IPS DF 4.7 (cell line): ENCODE measurements at regions not wholly inside any gene's neighbourhood (a gene's known extent, or its start where the extent isn't known, plus 50 kb on each side); places are given as distances from the start of the nearest gene placed in this dataset.

ENCODE experiments used
- DNase-seq: peaks from one replicate; pipeline ENCODE4 v3.0.0-alpha.2; 2013; ENCODE audit warnings: low spot score; ENCODE audit errors: extremely low read depth

DNA sequence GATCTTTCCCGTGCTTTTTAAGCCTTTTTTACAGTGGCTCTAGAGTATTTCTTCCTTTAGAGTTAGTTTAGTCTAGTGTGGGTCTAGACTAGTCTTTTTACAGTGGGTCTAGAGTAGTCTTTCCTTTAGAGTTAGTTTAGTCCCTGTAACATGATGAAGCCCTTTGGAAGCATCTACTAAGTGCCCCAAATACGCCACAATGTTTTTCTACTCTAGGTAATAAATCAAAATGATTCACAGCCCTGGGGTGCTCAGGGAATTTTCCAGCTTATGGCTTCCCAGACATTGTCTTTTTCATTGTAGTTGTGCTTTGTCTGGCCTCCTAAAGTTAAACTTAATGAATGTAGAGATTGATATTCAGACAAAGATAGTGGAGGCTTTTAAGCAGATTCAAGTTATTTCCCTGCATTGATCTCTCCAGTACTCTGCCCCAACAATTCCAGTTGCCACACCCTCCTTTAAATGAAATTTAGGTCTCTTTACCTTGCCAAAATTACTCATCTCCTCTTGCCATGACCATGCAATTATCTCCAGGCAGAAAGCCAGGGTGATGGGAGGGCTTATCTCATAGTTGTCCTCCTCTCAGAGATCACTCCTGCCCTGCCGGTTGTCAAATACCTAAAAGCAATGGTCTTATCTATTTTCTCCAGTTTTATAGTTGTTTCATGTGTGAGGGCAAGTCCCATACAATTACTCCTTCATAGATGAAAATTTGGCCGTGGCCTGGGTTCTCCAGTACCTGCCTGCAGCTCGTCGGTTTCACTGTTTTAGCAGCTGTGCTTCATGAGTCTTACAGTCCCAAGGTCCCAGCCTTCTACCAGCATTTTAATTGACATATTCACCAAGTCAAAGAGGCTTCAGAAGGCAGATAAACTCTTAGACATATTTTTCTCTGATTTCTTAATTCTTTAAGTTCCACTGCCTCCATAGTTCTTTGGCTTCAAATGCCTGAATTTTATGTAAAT is 794.0 kb upstream of the COX7C start:
- DNase-seq = no peak

DNA sequence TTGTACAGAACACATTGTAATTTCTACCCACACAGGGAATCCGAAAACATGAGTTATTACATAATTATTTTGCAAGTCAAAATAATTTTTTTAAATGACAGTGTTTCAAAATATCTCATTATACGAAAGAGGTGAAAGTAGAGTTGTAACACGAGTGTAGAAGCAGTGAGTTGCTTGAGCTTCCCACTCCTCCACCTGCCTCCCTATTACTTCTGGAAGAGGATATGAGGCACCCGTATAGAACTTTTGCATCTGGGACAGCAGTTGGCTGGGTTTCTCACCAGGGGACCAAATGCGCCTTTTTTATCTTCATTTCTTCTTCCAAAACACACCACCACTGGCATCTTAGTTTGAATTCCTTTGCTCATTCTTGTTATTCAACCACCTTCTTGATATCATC is 779.0 kb upstream of the COX7C start:
- no peak for DNase-seq

DNA sequence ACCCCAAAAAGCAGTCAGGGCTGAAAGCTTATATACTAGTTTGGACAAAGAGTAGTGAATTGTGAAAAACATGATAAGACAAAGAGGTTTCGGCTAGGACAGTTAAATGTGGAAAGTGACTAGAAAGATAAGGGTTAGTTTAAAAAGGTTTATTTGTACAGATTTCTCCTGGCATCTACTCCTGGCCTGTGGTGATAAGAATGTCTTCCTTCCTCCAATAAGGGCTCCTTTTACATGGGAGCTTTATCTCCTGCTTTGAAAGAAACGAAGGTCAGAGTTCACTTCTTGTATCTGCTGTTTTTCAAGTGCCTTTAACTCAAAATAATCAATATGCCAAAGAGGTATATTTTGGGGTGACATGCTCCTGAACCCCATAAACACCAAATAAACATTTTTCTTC is 776.1 kb upstream of the COX7C start:
- no peak for DNase-seq

DNA sequence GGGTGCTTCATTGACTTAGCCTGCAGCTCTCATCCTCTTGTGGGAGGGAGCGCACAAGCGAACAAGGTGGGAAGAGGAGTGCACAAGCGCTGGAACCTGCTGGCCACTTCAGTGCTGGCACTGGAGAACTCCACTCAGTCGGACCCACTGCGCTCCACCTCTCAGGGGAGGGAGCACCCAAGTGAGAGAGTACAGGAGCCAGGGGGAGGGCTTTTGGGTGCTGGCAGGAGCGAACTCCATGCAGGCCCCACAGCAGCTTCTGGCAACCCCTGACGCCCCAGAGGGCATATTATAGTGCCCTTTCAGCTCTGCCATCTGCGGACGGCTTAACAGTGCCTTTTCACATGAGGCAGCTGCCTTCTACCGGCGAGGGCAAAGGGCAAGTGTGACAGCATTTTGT is 774.2 kb upstream of the COX7C start:
- no peak for DNase-seq

DNA sequence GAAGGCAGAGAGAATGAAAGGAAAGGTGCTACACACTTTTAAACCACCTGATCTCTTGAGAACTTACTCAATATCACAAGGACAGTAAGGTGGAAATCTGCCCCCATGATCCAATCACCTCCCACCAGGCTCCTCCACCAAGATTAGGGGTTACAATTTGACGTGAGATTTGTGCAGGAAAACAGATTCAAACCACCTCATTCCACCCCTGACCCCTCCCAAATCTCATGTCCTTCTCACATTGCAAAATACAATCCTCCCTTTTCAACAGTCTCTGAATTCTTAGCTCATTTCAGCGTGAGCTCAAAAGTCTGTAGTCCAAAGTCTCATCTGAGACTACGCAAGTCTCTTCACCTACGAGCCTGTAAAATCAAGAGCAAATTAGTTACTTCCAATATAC is 768.3 kb upstream of the COX7C start:
- no peak for DNase-seq

DNA sequence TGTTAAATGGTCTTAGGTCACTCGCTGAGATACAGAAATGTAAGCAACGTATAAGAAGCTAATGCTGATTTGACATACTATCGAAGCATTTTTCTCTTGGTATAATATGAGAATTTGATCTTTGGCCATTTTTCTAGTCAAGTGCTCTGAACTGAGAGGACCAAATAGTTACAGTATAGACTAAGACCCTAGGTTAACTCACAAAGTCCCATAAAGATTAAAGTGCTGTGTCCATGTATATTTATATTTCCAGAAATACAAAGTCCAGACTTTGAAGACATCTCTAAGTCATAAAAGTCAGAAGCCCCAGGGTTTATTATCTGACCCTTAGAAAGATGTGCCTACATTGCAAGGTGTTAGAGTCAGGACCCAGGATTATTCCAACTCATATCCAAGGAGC is 752.4 kb upstream of the COX7C start:
- no peak for DNase-seq

DNA sequence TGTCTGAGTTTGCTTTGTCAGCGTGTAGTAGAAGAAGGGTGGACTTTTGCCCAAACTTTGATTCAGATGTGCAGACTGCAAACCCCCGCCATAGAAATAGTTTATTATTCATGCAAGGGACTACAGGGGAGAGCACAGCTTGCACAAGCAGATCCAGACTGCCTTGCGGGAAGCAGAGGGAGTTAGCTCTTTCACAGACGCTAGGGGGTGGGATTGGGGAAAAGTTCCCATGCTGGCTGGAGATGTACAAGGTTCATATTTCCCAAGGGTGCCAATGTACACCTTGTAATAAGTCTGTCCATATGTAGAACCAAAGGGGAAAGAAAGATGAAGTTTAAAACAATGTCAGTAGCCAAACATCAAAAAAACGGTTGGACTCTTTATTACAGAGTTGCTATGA is 749.7 kb upstream of the COX7C start:
- no peak for DNase-seq

DNA sequence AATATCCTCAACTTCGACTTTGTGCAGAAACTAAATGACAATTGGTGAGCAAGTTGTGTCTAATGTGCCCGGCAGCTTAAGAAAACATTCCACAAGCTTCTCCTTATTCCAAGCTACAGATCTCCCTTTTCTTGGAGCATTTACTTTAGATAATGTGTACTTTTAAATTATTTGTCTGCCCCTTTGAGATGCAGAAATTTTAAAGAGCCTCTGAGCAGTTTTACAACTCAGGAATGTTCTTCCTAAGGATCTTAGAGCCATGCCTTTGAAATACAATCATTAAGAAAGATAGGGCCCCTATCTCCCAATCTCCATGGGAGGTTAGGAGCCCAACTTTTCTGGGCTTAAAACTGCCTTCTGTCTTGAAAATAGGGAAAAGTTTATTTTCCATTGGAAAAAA is 723.7 kb upstream of the COX7C start:
- DNase-seq = no peak

DNA sequence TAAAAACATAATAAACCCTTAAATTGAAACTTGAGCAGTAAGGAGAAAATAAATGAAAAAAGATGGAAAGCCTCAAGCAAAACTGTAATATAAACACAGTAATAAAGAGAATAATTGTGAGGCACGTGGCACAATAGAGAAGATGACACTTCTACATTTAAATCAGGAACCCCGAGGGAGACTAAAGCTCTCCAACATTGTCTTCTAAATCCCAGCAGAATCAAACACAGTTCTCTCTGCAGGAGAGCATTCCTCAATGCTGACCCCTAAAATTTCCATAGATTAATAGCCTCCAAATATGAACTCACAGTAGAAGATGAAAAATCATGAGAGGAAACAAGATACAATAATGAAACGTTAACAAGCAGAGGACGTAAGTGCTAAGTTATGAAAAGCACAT is 721.2 kb upstream of the COX7C start:
- no peak for DNase-seq

DNA sequence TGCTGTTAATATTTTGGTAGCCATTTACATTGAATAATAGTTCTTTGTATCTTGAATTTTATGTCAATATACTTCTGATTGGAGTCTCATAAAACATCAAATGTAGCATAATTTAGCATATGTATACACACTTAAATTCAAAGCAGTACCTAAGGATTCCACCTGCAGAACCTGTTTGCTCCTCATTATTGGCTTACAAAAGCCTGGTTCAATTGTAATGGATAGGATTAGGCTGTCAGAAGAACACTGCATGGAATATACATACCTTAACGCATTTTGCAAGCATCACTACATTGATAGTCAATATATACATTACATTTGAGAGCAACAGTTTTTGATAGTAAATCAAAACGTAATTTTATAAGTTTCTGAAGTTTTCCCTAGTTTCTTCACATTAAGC is 711.3 kb upstream of the COX7C start:
- DNase-seq = no peak

DNA sequence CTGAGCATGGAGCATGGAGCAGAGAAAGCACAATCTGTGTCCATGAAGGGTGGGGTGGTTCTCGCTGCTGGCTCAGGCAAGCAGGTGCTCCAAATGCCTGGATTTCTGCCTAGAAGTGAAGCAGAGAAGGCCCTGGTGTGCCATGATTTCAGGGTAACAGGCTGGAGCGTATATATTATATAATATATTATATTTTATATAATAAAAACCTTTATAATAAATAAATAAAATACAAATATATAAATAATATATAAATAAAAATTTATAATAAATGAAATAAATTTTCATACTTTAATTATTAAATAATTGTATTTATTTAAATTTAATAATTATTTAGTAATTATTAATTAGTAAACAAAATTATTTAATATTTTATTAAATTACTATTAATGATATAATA is 707.4 kb upstream of the COX7C start:
- no peak for DNase-seq

DNA sequence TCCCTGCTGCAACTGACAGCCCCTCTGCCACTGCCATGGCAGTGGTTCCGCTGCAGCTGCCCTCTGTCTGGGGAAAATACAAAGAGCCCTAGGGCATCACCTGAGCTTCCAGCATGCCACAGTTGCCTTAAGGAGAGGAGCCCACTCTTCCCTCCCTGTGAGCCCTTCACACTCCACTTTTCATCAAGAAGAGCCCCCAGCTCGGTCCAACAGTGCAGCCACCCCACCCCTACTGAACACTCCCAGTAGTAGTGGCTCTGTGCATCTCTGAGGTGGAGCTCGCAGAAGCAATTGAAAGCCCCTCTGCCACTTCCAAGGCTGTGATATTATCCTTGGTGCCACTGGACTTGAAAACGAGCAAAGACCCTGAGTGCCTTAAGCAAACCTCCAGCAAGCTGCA is 696.8 kb upstream of the COX7C start:
- no peak for DNase-seq

DNA sequence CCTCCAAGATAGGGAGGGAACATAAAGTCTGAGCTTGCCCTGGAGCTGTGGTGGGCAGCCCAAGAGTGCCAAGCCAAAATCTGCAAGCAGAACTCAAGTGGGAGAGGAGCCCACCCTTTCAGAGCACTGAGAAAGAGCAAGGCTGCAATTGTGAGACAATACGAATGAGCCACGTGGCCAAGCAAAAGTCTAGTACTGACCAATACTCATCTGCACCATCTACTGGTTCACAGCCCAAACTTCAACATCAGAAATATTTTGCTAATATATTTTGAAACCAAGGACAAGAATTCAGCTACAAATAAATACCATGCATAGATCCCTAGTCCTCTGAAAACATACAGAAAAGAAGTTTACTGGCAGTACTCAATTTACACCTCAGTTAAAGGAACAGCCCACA is 696.2 kb upstream of the COX7C start:
- DNase-seq = no peak

DNA sequence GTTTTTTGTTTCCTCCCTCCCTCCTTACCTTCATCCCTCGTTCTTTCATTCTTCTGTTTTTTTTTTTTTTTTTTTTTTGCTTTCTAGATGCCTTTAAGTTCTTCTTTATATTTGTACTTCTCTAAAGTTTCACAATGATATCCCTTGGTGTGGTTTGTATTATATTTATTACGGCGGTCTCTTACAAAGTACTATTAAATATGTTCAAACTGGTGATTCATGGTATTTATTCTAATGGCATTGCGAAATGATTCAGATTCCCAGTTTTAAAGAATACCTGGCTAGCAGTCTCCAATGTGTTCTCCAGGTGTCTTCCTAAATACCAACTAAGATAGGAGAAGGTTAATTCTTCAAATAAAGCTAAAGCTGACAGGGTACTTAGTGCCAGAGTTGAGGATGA is 690.1 kb upstream of the COX7C start:
- no peak for DNase-seq

DNA sequence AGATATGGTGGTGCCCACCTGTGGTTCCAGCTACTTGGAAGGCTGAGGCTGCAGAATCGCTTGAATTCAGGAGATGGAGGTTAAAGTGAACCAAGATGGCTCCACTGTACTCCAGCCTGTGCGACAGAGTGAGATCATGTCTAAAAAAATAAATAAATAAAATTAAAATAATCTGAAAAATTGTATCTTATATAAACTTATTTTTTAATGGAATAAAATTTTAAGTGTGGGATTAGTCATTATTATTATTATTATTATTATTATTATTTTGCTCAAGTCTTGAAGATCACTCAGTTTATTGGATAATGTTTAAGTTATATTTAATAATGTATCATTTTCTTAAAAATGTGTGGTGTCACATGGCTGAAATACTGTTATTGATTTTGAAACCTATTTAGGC is 688.0 kb upstream of the COX7C start:
- DNase-seq = no peak

DNA sequence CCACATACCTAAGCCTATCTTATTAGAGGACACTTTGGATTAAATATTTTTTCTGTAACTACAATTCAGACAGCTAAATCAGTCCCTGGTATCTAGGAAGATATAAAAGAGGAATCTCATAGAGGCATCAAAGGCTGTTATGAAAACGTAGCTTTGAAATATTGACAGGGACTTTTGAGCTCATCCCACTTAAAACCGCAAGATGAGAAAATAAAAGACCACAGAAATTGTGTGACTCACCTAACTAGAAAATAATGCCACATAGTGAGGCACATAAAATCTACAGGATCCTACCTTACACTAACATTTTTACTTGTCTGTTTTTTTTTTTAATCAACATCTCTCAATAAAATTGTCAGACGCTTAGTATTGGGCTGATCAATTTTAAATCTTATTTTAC is 686.5 kb upstream of the COX7C start:
- DNase-seq = no peak

DNA sequence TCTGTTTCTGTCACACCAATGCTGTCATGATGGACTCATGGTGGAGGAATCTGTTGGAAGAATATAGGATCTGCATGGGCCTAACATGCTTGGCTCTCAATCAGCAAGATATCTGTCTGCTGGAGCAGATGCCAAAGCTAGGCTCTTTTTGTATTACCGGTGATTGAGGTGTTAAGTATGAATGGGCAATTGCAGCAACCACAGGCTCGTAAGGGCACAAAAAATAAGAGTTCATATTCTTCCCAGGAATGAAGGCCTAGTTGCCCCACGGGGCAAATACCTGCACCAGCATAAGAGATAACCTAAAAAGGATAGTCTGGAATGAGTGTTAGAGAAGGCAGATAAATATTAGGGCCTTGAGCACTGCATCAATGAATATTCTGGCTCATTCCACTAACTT is 679.5 kb upstream of the COX7C start:
- no peak for DNase-seq

DNA sequence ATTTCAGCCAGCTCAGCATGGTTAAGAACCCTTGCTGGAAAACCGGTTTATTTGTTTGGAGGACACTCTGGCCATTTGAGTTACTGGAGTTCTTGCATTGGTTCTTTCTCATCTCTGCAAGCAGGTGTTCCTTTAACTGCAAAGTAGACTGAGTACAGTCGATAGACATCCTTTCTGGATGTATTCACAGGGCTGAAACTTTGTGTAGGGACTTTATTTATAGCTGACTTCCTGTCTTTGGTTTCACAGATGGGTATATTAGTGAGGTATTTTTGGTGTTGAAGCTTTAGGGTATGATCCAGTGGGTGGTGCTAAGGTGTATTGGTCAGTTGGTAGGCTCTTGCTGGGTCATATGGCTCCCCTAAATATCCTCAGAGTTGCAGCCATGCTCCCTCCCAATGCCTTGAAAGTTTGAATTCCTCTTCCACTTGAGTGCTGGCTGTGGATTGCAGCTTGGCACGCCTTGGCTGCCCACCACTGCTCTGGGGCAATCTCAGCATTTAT is 666.0 kb upstream of the COX7C start:
- DNase-seq = no peak

DNA sequence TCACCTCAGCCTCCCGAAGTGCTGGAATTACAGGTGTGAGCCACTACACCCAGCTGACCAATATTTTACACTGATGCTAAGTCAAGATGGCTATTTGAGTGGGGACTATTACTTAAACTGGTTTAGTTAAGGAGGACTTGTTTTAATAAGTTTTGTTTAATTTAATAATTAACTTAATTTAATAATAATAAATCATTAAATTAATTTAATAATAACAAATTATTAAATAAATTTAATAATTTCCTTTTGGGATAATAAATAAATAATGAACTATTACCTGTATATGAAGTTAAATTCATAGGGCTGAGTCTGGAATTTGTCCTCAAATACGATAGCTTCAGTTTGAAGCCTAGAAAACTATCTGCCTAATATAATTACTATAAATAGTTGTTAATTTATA is 665.1 kb upstream of the COX7C start:
- no peak for DNase-seq

DNA sequence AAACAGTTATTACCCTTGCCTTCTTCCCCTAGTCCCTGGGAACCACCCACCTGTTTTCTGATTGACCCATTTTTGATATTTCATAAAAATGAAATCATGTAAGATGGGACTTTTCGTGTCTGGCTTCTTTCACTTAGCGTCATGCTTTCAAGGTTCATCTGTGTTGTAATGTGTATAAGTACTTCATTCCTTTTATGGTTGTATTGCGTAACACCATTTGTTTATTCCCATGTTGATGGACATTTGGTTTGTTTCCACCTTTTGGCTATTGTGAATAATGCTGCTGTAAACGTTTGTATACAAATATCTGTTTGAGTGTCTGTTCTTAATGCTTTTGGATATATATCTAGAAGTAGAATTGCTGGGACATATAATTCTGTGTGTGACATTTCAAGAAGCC is 650.1 kb upstream of the COX7C start:
- no peak for DNase-seq

DNA sequence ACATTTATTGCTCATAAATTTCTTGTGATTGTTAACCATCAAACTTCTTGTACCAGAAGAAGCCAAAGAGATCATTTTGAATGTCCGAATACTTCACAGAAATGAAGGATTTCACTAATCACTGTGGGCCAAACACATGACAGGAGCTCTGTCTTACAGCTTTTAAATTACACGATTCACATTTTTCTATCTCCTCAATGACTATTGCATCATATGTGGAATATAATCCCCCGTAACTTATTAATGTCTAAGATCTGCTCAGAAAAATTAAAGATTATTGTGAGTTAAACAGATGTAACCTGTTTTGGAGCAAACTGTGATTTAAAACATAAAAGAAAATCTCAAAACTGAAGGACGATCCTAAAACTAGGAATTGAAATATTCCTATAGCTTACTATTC is 645.2 kb upstream of the COX7C start:
- DNase-seq = no peak

DNA sequence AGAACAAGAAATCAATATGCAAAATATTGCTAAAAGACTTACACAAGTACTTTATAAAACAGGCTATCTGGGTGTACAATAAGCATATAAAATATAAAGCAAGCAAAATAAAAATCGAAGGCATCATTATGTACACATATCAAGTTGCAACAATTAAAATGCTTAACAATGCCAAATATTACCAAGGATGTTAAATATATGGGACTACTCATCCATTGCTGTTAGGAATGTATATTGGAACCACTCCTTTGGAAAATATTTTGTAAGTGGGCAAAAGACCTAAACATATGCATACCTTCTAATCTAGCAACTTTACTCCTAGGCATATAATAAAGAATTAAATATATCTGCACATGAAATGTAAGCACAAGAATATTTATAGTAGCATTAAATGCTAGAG is 632.6 kb upstream of the COX7C start:
- no peak for DNase-seq

DNA sequence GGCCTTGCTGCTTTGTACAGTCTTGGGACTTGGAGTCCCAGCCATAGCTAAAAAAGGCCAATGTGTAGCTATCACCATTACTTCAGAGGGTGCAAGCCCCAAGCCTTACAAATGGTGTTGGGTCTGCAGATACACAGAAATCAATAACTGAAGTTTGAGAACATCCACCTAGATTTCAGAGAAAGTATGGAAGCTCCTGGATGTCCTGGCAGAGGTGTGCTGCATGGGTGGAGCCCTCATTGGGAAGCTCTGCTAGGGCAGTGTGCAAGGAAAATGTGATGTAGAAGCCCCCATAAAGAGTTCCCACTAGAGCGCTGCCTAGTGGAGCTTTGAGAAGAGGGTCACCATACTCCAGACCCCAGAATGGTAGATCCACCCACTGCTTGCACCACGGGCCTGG is 626.7 kb upstream of the COX7C start:
- no peak for DNase-seq
